SIG-M5 (cell line): ENCODE measurements at regions not wholly inside any gene's neighbourhood (a gene's known extent, or its start where the extent isn't known, plus 50 kb on each side); places are given as distances from the start of the nearest gene placed in this dataset.
"Not testable (repeated sequence)": the region's sequence is repeated elsewhere in the genome, so short reads cannot be mapped to it uniquely, and the experiment has no call there.

Experiments
- DNase-seq: peaks from one replicate; lab custom pipeline; 2025; lab: John Stamatoyannopoulos, UW

- DNase-seq: no peak
Observed at GRCh38 chr14:25551674-25552073, 501.7 kb upstream of the STXBP6 start.

GRCh38 chr14:25546826-25547225 is 496.9 kb upstream of the STXBP6 start:
- DNase-seq: no peak

- no peak for DNase-seq
Observed at GRCh38 chr14:25537846-25538455, 488.0 kb upstream of the STXBP6 start.

GRCh38 chr14:25526290-25526689 is 476.3 kb upstream of the STXBP6 start:
- no peak for DNase-seq

- DNase-seq: no peak
Observed at GRCh38 chr14:25522926-25523325, 473.0 kb upstream of the STXBP6 start.

- no peak for DNase-seq
Observed at GRCh38 chr14:25522116-25522515, 472.2 kb upstream of the STXBP6 start.

GRCh38 chr14:25521616-25522015 is 471.7 kb upstream of the STXBP6 start:
- DNase-seq: no peak

- no peak for DNase-seq
Observed at GRCh38 chr14:25520821-25521220, 470.9 kb upstream of the STXBP6 start.

GRCh38 chr14:25518364-25518763 is 468.4 kb upstream of the STXBP6 start:
- DNase-seq: no peak

- no peak for DNase-seq
Observed at GRCh38 chr14:25516838-25517237, 466.9 kb upstream of the STXBP6 start.

GRCh38 chr14:25508845-25509244 is 458.9 kb upstream of the STXBP6 start:
- no peak for DNase-seq

- DNase-seq: no peak
Observed at GRCh38 chr14:25501749-25502148, 451.8 kb upstream of the STXBP6 start.

- DNase-seq: no peak
Observed at GRCh38 chr14:25488961-25489360, 439.0 kb upstream of the STXBP6 start.

GRCh38 chr14:25485381-25485780 is 435.4 kb upstream of the STXBP6 start:
- no peak for DNase-seq

- no peak for DNase-seq
Observed at GRCh38 chr14:25484906-25485305, 435.0 kb upstream of the STXBP6 start.

- DNase-seq: no peak
Observed at GRCh38 chr14:25484235-25484634, 434.3 kb upstream of the STXBP6 start.

GRCh38 chr14:25477316-25478098 is 427.6 kb upstream of the STXBP6 start:
- no peak for DNase-seq

- no peak for DNase-seq
Observed at GRCh38 chr14:25472700-25473099, 422.8 kb upstream of the STXBP6 start.

- DNase-seq: no peak
Observed at GRCh38 chr14:25464772-25465171, 414.8 kb upstream of the STXBP6 start.

- DNase-seq: no peak
Observed at GRCh38 chr14:25464078-25464477, 414.1 kb upstream of the STXBP6 start.

GRCh38 chr14:25463480-25463879 is 413.5 kb upstream of the STXBP6 start:
- no peak for DNase-seq

- DNase-seq: no peak
Observed at GRCh38 chr14:25461780-25462179, 411.8 kb upstream of the STXBP6 start.

GRCh38 chr14:25444381-25444780 is 394.4 kb upstream of the STXBP6 start:
- no peak for DNase-seq

GRCh38 chr14:25440382-25440781 is 390.4 kb upstream of the STXBP6 start:
- not testable (repeated sequence) for DNase-seq
